B cell (primary cell): ENCODE measurements at regions not wholly inside any gene's neighbourhood (a gene's known extent, or its start where the extent isn't known, plus 50 kb on each side); places are given as distances from the start of the nearest gene placed in this dataset.

Experiments
- ATAC-seq: fragments of 200-7000 bp; cut with Tn5 transposase; one replicate; pipeline ENCODE4 v1.10.0; 2021; ENCODE audit warnings: low read depth, mild to moderate bottlenecking, moderate number of reproducible peaks, moderate library complexity
- CTCF ChIA-PET: fragments of 350-600 bp; sonication (Branson Sonifier 250); formaldehyde crosslinking; loops from one replicate; lab custom pipeline; 2021; ENCODE audit warnings: antibody characterized with exemption, inconsistent platforms; lab: Charles Lee
- POLR2A ChIA-PET: fragments of 350-600 bp; sonication (Branson Sonifier 250); formaldehyde crosslinking; loops from one replicate; lab custom pipeline; 2021; ENCODE audit warnings: antibody characterized with exemption; lab: Charles Lee
- DNase-seq: peaks from one replicate; pipeline ENCODE4 v3.0.0; 2013
- H2AFZ ChIP-seq: 2 replicates; pipeline ENCODE4 v1.6.1; 2012; ENCODE audit warnings: mild to moderate bottlenecking, low read depth, low read length; ENCODE audit not compliant: insufficient read depth, poor library complexity, severe bottlenecking
- H3K27ac ChIP-seq, 2 donors: 1 replicate in 1 of 2; 2 replicates in 1 of 2; pipeline ENCODE4 v1.5.1; 2012 to 2013; ENCODE audit warnings: low read length in 2 of 2, mild to moderate bottlenecking in 2 of 2, moderate library complexity in 1 of 2
- H3K27me3 ChIP-seq, 4 experiments: fragments of 200-600 bp in 1 of 4; sonication (generic) in 1 of 4; replicated peaks in 1 of 4; 1 replicate in 2 of 4; 2 replicates in 2 of 4; pipeline versions ENCODE4 v1.6.1 to v1.7.0; 2013 to 2016; ENCODE audit warnings: low read length in 3 of 4, mild to moderate bottlenecking in 2 of 4, mixed read lengths in 1 of 4, moderate library complexity in 1 of 4; ENCODE audit not compliant: insufficient read depth in 4 of 4, control insufficient read depth in 3 of 4; ENCODE audit errors: control extremely low read depth in 1 of 4
- H3K36me3 ChIP-seq, 2 experiments: replicated peaks in 1 of 2; 1 replicate in 1 of 2; 2 replicates in 1 of 2; pipeline versions ENCODE4 v1.6.1 to v1.7.1; 2013; ENCODE audit warnings: low read length in 1 of 2; ENCODE audit not compliant: insufficient read depth in 2 of 2, control insufficient read depth in 1 of 2; ENCODE audit errors: control extremely low read depth in 1 of 2, extremely low read depth in 1 of 2
- H3K4me1 ChIP-seq, 2 donors: fragments of 200-600 bp in 1 of 2; sonication (generic) in 1 of 2; 1 replicate in 1 of 2; 2 replicates in 1 of 2; pipeline versions ENCODE4 v1.5.1 to v1.6.1; 2013 to 2017; ENCODE audit warnings: low read length in 2 of 2; ENCODE audit not compliant: control insufficient read depth in 2 of 2, insufficient read depth in 2 of 2
- H3K4me2 ChIP-seq: replicated peaks from 2 replicates; pipeline ENCODE3; 2012; ENCODE audit warnings: mild to moderate bottlenecking, low read depth, low read length; ENCODE audit not compliant: poor library complexity, severe bottlenecking
- H3K4me3 ChIP-seq, 5 experiments: fragments of 200-600 bp in 1 of 5; sonication (generic) in 1 of 5; 1 replicate in 3 of 5; 2 replicates in 2 of 5; pipeline versions ENCODE4 v1.5.1 to v1.7.0; 2011 to 2016; ENCODE audit warnings: low read length in 4 of 5, mild to moderate bottlenecking in 4 of 5, low read depth in 2 of 5, control low read depth in 1 of 5, moderate library complexity in 1 of 5; ENCODE audit not compliant: insufficient read depth in 1 of 5; ENCODE audit errors: control extremely low read depth in 1 of 5, extremely low read depth in 1 of 5
- H3K79me2 ChIP-seq: fragments of 200-600 bp; sonication (generic); one replicate; pipeline ENCODE4 v1.6.0; 2016; ENCODE audit warnings: low read length; ENCODE audit not compliant: control insufficient read depth, insufficient read depth
- H3K9ac ChIP-seq: fragments of 200-600 bp; sonication (generic); 2 replicates; pipeline ENCODE4 v1.6.1; 2017; ENCODE audit warnings: mild to moderate bottlenecking, low read length, moderate library complexity
- H3K9me3 ChIP-seq, 3 donors: one replicate each; pipeline versions ENCODE4 v1.6.1 to v1.7.1; 2013; ENCODE audit warnings: low read length in 2 of 3; ENCODE audit not compliant: control insufficient read depth in 2 of 3, insufficient read depth in 1 of 3; ENCODE audit errors: control extremely low read depth in 1 of 3
- H4K20me1 ChIP-seq: 2 replicates; pipeline ENCODE4 v1.6.0; 2012; ENCODE audit warnings: mild to moderate bottlenecking, low read length; ENCODE audit not compliant: insufficient read depth, control insufficient read depth, poor library complexity, severe bottlenecking
- H3K27ac Mint-ChIP-seq: one replicate; pipeline ENCODE4 v1.8.0; 2021; ENCODE audit warnings: mixed read lengths
- H3K27me3 Mint-ChIP-seq: one replicate; pipeline ENCODE4 v1.8.0; 2021; ENCODE audit warnings: mixed read lengths
- H3K4me1 Mint-ChIP-seq: one replicate; pipeline ENCODE4 v1.8.0; 2021; ENCODE audit warnings: mixed read lengths
- H3K4me3 Mint-ChIP-seq: one replicate; pipeline ENCODE4 v1.8.0; 2021; ENCODE audit warnings: mixed read lengths
- H3K9me3 Mint-ChIP-seq: one replicate; pipeline ENCODE4 v1.8.0; 2022; ENCODE audit warnings: mixed read lengths; ENCODE audit not compliant: insufficient read depth
- EZH2 ChIP-seq: IDR thresholded peaks from 2 replicates; pipeline ENCODE4 v1.6.1; 2012; ENCODE audit warnings: borderline replicate concordance, low read depth, mild to moderate bottlenecking, moderate library complexity, low read length; ENCODE audit not compliant: insufficient read depth, poor library complexity, severe bottlenecking
- WGBS: methylation state at CpG from one replicate; pipeline ENCODE4 v1.1.5; 2013; ENCODE audit warnings: missing lambda C conversion rate; ENCODE audit not compliant: insufficient coverage; 5-methylcytosine and 5-hydroxymethylcytosine counted together
- intact Hi-C: fragments of 100-400 bp; cut with micrococcal nuclease; formaldehyde crosslinking; loops from one replicate; pipeline ENCODE4 v1.10.0; 2022
- TF ChIP-seq, protein P1 (sequence below): fragments of 200-600 bp; IDR thresholded peaks from one replicate; pipeline ENCODE4 v1.8.0; 2022; ENCODE audit warnings: antibody characterized with exemption, mild to moderate bottlenecking

GRCh38 chr12:92402415-92402814, 256.8 kb upstream of the BTG1 start:
- no CpG with 5 or more reads among the region's 1 CpG for WGBS
- H3K36me3 ChIP-seq, result no peaks in the 10 kb centered on the region
- TF ChIP-seq EZH2, result no peak
- TF ChIP-seq, protein P1, sequence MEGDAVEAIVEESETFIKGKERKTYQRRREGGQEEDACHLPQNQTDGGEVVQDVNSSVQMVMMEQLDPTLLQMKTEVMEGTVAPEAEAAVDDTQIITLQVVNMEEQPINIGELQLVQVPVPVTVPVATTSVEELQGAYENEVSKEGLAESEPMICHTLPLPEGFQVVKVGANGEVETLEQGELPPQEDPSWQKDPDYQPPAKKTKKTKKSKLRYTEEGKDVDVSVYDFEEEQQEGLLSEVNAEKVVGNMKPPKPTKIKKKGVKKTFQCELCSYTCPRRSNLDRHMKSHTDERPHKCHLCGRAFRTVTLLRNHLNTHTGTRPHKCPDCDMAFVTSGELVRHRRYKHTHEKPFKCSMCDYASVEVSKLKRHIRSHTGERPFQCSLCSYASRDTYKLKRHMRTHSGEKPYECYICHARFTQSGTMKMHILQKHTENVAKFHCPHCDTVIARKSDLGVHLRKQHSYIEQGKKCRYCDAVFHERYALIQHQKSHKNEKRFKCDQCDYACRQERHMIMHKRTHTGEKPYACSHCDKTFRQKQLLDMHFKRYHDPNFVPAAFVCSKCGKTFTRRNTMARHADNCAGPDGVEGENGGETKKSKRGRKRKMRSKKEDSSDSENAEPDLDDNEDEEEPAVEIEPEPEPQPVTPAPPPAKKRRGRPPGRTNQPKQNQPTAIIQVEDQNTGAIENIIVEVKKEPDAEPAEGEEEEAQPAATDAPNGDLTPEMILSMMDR, result no peak
- Mint-ChIP-seq H3K27ac (peak overlapping the region; percentile 95), H3K4me3 (peak overlapping the region; percentile 47), H3K9me3 (no peaks in the 10 kb centered on the region), H3K4me1 (peaks cover 85% of the 10 kb centered on the region), H3K27me3 (no peaks in the 10 kb centered on the region)
- peaks cover 11% of the 10 kb centered on the region for H3K79me2 ChIP-seq
- POLR2A ChIA-PET, result interaction anchor here (0.5 to 3.8 kb wide), 4 partner anchors 12 to 258 kb away, joined by 3 to 23 read pairs (median 6); partner anchors contain the start of gene BTG1
- DNase-seq (peak; percentile 24), ATAC-seq (no peak)
- H4K20me1 ChIP-seq, result no peaks in the 10 kb centered on the region
- peaks cover 0 to 5% (median 0%) of the 10 kb centered on the region in 3 donors for H3K9me3 ChIP-seq
- H2AFZ ChIP-seq, result no peak overlapping the region
- H3K4me2 ChIP-seq, result peak overlapping the region; percentile 68
- H3K27me3 ChIP-seq, result no peaks in the 10 kb centered on the region
- intact Hi-C loops, result loop anchor here (2.0 to 10.0 kb wide), 3 partner anchors 42 to 588 kb away; no protein-coding TSS in a partner anchor
- H3K4me3 ChIP-seq, result peak overlapping the region in 1 of 5 experiments; percentile 16
- peaks cover 78% of the 10 kb centered on the region in 2 donors for H3K4me1 ChIP-seq
- H3K9ac ChIP-seq, result no peak overlapping the region
- H3K27ac ChIP-seq, result peak overlapping the region; percentile 89 to 96
- CTCF ChIA-PET, result interaction anchor here (1.5 to 2.9 kb wide), 3 partner anchors 14 to 258 kb away, joined by 3 to 20 read pairs (median 4); no protein-coding TSS in a partner anchor

GRCh38 chr12:92400006-92400405, 254.4 kb upstream of the BTG1 start:
- Mint-ChIP-seq H3K9me3 (no peaks in the 10 kb centered on the region), H3K27me3 (no peaks in the 10 kb centered on the region), H3K27ac (peak overlapping the region; percentile 95), H3K4me3 (peak overlapping the region; percentile 60), H3K4me1 (peaks cover 94% of the 10 kb centered on the region)
- Histone ChIP-seq H3K4me1 (peaks cover 78 to 82% of the 10 kb centered on the region in 2 donors), H4K20me1 (no peaks in the 10 kb centered on the region), H2AFZ (peak overlapping the region; percentile 72), H3K9ac (peak overlapping the region; percentile 36), H3K9me3 (peaks cover 0 to 1% (median 0%) of the 10 kb centered on the region in 3 donors), H3K79me2 (peaks cover 10% of the 10 kb centered on the region), H3K4me2 (peak overlapping the region; percentile 60), H3K27me3 (no peaks in the 10 kb centered on the region), H3K4me3 (no peak overlapping the region), H3K36me3 (no peaks in the 10 kb centered on the region), H3K27ac (peak overlapping the region; percentile 89 to 96)
- 0% methylated on average over 3 of the region's 5 CpGs for WGBS
- intact Hi-C loops, result loop anchor here (10.0 kb wide), 2 partner anchors 405 to 585 kb away; no protein-coding TSS in a partner anchor
- no peak for TF ChIP-seq EZH2
- TF ChIP-seq, protein P1, result no peak
- DNase-seq (peak; percentile 73), ATAC-seq (peak; percentile 59)
- POLR2A ChIA-PET, result interaction anchor here (1.0 kb wide), 1 partner anchor 254 kb away, joined by 3 read pairs; the partner anchor contains the start of gene BTG1
- CTCF ChIA-PET, result interaction anchor here (1.2 kb wide), 1 partner anchor 170 kb away, joined by 3 read pairs; no protein-coding TSS in a partner anchor
